Kidney (tissue), 13 donors: ENCODE measurements at regions not wholly inside any gene's neighbourhood (a gene's known extent, or its start where the extent isn't known, plus 50 kb on each side); places are given as distances from the start of the nearest gene placed in this dataset.

Source experiments
- DNase-seq, 5 donors: peaks; one replicate each; pipeline ENCODE4 v3.0.0-alpha.2; 2013 to 2020
- FAIRE-seq: peaks from 2 replicates; lab custom pipeline; 2012; peaks lifted over from hg19 to GRCh38; lab: Jason Lieb, UNC
- H3K27ac ChIP-seq, 2 donors: one replicate each; pipeline ENCODE4 v1.7.0; 2013; ENCODE audit warnings: low read depth in 2 of 2, low read length in 2 of 2, inconsistent platforms in 1 of 2
- H3K27me3 ChIP-seq: one replicate; pipeline ENCODE4 v1.7.1; 2013; ENCODE audit warnings: low read length, inconsistent platforms; ENCODE audit not compliant: control insufficient read depth, insufficient read depth
- H3K36me3 ChIP-seq, 3 donors: one replicate each; pipeline versions ENCODE4 v1.7.0 to v1.7.1; 2013; ENCODE audit warnings: low read length in 3 of 3, control low read depth in 1 of 3, inconsistent platforms in 1 of 3; ENCODE audit not compliant: insufficient read depth in 3 of 3, control insufficient read depth in 2 of 3
- H3K4me1 ChIP-seq, 3 donors: one replicate each; pipeline versions ENCODE4 v1.7.0 to v1.7.1; 2013; ENCODE audit warnings: low read length in 3 of 3, inconsistent platforms in 1 of 3, low read depth in 1 of 3; ENCODE audit not compliant: control insufficient read depth in 2 of 3, insufficient read depth in 2 of 3
- H3K4me3 ChIP-seq, 3 donors: one replicate each; pipeline versions ENCODE4 v1.7.0 to v1.8.1; 2013; ENCODE audit warnings: low read length in 3 of 3, control low read depth in 1 of 3, inconsistent platforms in 1 of 3
- H3K9ac ChIP-seq, 3 donors: one replicate each; pipeline versions ENCODE4 v1.7.0 to v1.7.1; 2013; ENCODE audit warnings: low read length in 3 of 3, control low read depth in 1 of 3, inconsistent platforms in 1 of 3
- H3K9me3 ChIP-seq, 3 donors: one replicate each; pipeline versions ENCODE4 v1.7.0 to v1.7.1; 2013; ENCODE audit warnings: low read length in 3 of 3, control low read depth in 1 of 3, inconsistent platforms in 1 of 3; ENCODE audit not compliant: control insufficient read depth in 2 of 3, insufficient read depth in 1 of 3
- CTCF ChIP-seq: IDR thresholded peaks from 3 replicates; pipeline ENCODE4 v1.5.1; 2012; ENCODE audit warnings: mild to moderate bottlenecking, moderate library complexity, borderline replicate concordance; ENCODE audit not compliant: insufficient read depth; ENCODE audit errors: extremely low read depth
- intact Hi-C: fragments of 100-400 bp; cut with DNase I; formaldehyde crosslinking; loops from one replicate; pipeline ENCODE4 v1.11.1; 2022
- donor health status: control.
- donor health status: control.
- donor health status: control.
- donor health status: control.
- donor health status: control.
- donor health status: DM: yes; HTN: yes; CAD: no.
- donor health status: Normal renal cell carcinoma (clear cell type).

- no peak for TF ChIP-seq CTCF
- Histone ChIP-seq H3K27me3 (no peaks in the 10 kb centered on the region), H3K4me3 (no peak overlapping the region), H3K27ac (no peak overlapping the region), H3K36me3 (no peaks in the 10 kb centered on the region), H3K9ac (no peak overlapping the region), H3K4me1 (no peaks in the 10 kb centered on the region), H3K9me3 (no peaks in the 10 kb centered on the region)
- intact Hi-C loops, result no loop called here
- no peak for DNase-seq
- FAIRE-seq, result no peak
Measured at GRCh38 chr10:78524941-78525340, 491.3 kb downstream of the RPS24 start.

GRCh38 chr10:78526347-78526746 lies 492.7 kb downstream of the RPS24 start:
- Histone ChIP-seq H3K27ac (no peak overlapping the region), H3K4me1 (no peaks in the 10 kb centered on the region), H3K27me3 (no peaks in the 10 kb centered on the region), H3K36me3 (no peaks in the 10 kb centered on the region), H3K4me3 (no peak overlapping the region), H3K9ac (no peak overlapping the region), H3K9me3 (no peaks in the 10 kb centered on the region)
- FAIRE-seq (no peak), DNase-seq (no peak)
- intact Hi-C loops, result no loop called here
- no peak for TF ChIP-seq CTCF

DNA sequence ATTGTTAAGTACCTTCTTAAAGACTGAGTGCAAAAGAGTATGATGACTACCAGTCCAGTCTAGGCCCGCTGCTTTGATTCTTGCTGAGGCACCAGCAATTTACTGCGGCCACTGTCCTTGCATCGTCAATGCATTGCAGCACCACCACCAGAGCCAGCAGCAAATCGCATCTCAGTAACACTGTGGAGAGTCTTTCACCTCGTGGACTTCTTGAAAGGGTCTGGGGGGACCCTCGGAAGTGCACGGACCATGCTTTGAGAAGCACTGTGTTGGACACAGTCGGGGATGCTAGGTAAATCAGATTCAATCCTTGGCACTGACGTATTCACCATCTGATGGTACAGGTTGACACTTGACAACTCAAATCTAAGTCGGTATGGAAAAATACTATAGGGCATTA lies 493.6 kb downstream of the RPS24 start:
- Histone ChIP-seq H3K9me3 (no peaks in the 10 kb centered on the region), H3K4me3 (no peak overlapping the region), H3K36me3 (no peaks in the 10 kb centered on the region), H3K9ac (no peak overlapping the region), H3K27ac (no peak overlapping the region), H3K4me1 (no peaks in the 10 kb centered on the region), H3K27me3 (no peaks in the 10 kb centered on the region)
- intact Hi-C loops, result no loop called here
- no peak for TF ChIP-seq CTCF
- FAIRE-seq (no peak), DNase-seq (no peak)

- intact Hi-C loops, result no loop called here
- TF ChIP-seq CTCF, result no peak
- no peak for FAIRE-seq
- no peak overlapping the region for H3K4me3 ChIP-seq
- H3K27ac ChIP-seq, result no peak overlapping the region
- no peaks in the 10 kb centered on the region for H3K9me3 ChIP-seq
- no peaks in the 10 kb centered on the region for H3K4me1 ChIP-seq
- no peak overlapping the region for H3K9ac ChIP-seq
- no peaks in the 10 kb centered on the region for H3K36me3 ChIP-seq
- DNase-seq, result no peak
- no peaks in the 10 kb centered on the region for H3K27me3 ChIP-seq
Measured at GRCh38 chr10:78528749-78529204, 495.1 kb downstream of the RPS24 start.
